Renal pelvis (tissue), 1 donor: ENCODE measurements at regions not wholly inside any gene's neighbourhood (a gene's known extent, or its start where the extent isn't known, plus 50 kb on each side); places are given as distances from the start of the nearest gene placed in this dataset.

Source experiments
- DNase-seq: peaks from one replicate; pipeline ENCODE4 v3.0.0-alpha.2; 2013

DNA sequence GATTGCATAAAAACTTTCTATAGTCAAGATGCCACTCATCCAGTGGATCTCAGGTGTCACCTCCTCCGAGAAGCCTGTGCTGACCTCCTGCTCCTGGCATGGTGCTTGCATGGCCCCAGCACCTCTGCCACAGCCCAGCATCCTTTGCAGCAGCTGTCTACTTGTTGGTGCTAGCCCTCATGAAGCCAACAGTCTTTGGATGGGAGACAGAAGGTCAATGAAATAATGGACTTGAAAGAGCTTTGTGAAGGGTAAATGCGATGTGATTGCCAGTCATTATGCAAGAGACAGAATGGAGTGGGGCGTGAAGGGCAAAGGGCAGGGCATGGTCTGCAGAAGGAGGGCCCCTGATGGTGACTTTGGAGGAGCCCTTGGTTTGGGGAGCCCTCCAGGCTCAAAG is 63.0 kb upstream of the CLMN start:
- no peak for DNase-seq

- DNase-seq, result no peak
Observed at GRCh38 chr14:95381726-95382125, 62.0 kb upstream of the CLMN start.

GRCh38 chr14:95380350-95381042 is 60.8 kb upstream of the CLMN start:
- DNase-seq, result no peak

DNA sequence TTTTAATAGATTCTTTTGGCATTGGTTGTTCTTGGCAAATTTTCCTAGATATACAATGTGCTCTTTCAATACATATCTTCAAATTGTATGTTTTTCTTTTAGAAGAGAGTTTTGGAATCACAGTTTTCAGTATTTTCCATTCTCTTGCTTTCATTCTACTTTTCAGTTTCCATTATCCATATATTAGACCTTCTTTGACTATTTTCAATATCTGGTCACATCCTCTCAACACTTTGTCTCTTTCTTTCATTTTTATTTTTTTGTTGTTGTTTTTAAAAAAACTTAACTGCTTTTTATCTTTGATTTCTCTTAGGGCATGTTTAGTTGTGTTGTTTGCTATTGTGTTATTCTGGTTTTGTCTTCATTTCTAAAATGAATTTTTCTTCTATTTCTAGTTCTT is 59.9 kb upstream of the CLMN start:
- DNase-seq, result no peak

DNA sequence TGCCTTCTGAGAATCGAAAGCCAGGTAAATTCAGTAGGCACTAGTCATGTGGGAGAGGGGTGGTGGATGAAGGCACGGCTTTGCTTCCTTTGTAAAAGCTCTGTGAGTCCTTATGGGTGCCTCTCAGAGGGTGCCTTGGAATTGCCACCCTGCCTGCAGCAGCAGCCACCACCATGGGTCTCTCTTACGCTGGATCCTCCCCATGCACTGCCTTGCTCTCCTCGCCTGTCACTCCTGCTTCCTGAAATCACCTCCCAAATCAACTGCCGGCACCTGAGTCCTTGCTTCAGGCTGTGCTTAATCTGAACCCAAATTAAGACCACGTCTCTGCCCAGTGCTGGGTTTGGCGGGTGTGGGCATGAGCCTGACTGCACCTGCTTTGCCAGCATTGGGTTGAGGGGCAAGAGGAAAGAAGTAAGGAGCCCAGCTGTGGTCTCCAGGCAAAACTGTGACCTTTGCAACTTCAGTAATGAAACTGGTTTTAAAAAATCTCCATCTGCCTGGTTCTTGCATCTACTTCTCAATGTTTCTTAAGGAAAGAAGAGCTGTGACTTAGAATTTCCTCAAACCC is 55.9 kb upstream of the CLMN start:
- DNase-seq, result no peak

DNA sequence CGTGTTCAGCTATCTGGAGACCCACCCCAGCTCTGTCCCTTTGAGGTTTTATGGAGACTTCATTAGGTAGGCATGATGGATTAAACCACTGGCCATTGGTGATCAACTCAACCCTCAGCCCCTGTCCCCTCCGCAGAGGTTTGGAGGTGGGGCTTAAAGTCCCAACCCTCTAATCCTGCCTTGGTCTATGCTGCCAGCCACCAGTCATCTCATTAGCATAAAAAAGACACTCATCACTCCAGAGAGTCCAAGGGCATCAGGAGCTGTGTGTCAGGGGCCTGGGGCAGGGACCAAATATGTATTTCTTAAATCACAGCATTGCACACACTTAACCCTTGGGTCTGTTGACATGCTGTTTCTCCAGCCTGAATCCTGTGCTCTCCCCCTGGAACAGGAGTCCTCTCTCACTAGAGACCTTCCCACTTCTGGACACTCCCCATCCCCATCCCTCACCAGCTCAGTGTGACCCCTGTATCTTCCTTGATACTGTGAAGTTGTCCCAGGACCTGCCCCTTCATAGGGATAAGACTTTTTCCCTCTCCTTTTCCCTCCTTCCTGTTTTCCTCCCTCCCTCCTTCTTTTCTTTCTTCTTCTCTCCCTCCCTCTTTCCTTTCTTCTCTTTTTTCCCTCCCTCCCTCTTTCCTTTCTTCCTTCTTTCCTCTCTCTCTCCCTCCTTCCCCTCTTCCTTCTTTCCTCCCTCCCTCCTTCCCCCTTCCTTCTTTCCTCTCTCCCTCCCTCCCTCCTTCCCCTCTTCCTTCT is 54.7 kb upstream of the CLMN start:
- DNase-seq, result no peak

DNA sequence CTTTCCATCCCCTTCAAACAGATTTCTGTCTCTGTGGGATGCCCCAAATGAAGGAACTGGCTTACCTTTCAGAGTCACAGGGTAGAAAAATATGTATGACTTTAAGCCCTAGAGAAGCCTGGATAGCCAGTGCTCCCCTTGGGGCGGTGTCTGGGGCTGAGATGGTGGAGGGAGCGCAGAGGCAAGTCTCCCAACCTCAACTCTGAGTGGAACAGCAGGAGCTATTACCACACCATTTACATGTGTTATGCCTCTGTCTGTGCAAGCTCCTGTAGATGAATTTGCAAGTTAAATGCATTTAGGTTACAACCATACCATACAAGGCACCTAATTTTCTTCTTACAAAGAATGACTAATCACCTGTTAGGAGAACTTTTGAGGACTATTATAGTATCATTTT is 50.4 kb upstream of the CLMN start:
- DNase-seq, result no peak
